GM12872 (cell line): ENCODE measurements at regions not wholly inside any gene's neighbourhood (a gene's known extent, or its start where the extent isn't known, plus 50 kb on each side); places are given as distances from the start of the nearest gene placed in this dataset.

Source experiments
- CTCF ChIP-seq: IDR thresholded peaks from 3 replicates; pipeline ENCODE4 v1.5.1; 2011; ENCODE audit warnings: low read depth, mild to moderate bottlenecking, low read length, moderate library complexity; ENCODE audit not compliant: insufficient read depth

GRCh38 chr14:27242874-27243273, 645.0 kb upstream of the NOVA1 start:
- TF ChIP-seq CTCF, result no peak

- TF ChIP-seq CTCF, result no peak
These were observed 645.5 kb upstream of the NOVA1 start for GRCh38 chr14:27243365-27243764.

GRCh38 chr14:27245947-27246346, 648.1 kb upstream of the NOVA1 start:
- no peak for TF ChIP-seq CTCF

DNA sequence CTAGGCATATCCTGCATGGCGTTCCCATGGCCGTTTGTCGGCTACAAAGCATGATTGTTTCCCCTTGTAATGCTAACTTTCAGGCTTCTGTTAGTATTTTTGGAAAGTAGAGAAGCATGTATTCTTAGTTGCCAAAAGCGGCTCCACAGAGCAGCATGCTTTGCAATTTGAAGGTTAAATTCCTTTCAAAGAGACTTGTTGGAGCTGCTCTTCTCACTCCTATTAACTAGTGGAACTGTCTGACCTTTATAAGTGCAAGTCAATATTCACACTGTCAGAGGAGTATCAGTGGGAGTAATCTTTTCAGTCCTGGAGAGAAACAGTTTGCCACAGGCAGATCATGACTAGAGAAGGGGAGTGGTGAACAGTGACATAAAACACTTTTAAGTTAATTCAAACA, 656.1 kb upstream of the NOVA1 start:
- no peak for TF ChIP-seq CTCF

DNA sequence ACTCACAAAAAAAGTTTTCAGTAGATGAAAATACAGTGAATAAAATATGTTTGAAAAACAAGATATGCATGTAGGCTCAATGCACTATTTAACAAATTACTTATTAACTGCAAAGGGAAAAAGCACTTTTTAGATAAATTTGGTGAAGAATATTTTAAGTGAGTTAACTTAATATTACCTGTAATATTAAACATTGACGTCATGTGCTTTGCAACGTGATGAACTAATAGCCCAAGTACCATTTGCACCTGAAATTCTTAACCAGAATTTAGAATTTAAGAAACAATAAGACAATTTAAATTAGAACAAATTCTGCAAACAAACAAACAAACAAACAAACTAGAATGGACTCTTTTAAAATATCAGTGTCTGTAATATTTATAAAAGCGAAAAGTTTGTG, 659.0 kb upstream of the NOVA1 start:
- no peak for TF ChIP-seq CTCF

- no peak for TF ChIP-seq CTCF
These were observed 670.0 kb upstream of the NOVA1 start for GRCh38 chr14:27267876-27268275.

DNA sequence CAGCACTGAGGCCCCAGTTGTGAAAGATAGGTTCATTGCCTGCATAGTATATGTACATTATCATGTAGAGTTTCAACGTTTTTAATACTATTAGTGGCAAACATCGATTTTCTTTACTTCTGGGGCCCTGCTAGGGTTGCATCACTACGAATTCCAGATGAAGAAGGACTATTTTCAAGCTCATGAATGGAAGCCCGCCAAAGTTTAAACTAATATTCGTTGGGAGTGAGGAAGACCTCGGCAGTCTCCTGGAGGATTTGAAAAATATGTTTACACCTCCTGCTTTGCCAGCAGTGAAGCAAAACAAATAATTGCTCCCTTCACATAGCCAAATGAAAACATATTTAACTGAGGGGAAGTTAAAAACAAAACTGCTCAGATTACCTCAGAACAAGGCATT, 672.9 kb upstream of the NOVA1 start:
- no peak for TF ChIP-seq CTCF

GRCh38 chr14:27278341-27278740, 680.5 kb upstream of the NOVA1 start:
- TF ChIP-seq CTCF, result no peak
